ENCODE measurements at regions not wholly inside any gene's neighbourhood (a gene's known extent, or its start where the extent isn't known, plus 50 kb on each side); places are given as distances from the start of the nearest gene placed in this dataset.

- no peak for DNase-seq (ENCODE audit: low read depth)
Observed at GRCh38 chr4:13938299-13938698, 310.8 kb upstream of the BOD1L1 start.

GRCh38 chr4:13940921-13941320 lies 313.4 kb upstream of the BOD1L1 start:
- DNase-seq (ENCODE audit: low read depth) = no peak

GRCh38 chr4:13942977-13943376 lies 315.5 kb upstream of the BOD1L1 start:
- no peak for DNase-seq (ENCODE audit: low read depth)

GRCh38 chr4:13944095-13944511 lies 316.6 kb upstream of the BOD1L1 start:
- DNase-seq (ENCODE audit: low read depth) = no peak

GRCh38 chr4:13947921-13948320 lies 320.4 kb upstream of the BOD1L1 start:
- no peak for DNase-seq (ENCODE audit: low read depth)

- no peak for DNase-seq (ENCODE audit: low read depth)
Observed at GRCh38 chr4:13950491-13950890, 323.0 kb upstream of the BOD1L1 start.

- no peak for DNase-seq (ENCODE audit: low read depth)
Observed at GRCh38 chr4:13953083-13953482, 325.6 kb upstream of the BOD1L1 start.

- DNase-seq (ENCODE audit: low read depth) = no peak
Observed at GRCh38 chr4:13955551-13955950, 328.0 kb upstream of the BOD1L1 start.

- no peak for DNase-seq (ENCODE audit: low read depth)
Observed at GRCh38 chr4:13956947-13957346, 329.4 kb upstream of the BOD1L1 start.

GRCh38 chr4:13957871-13958270 lies 330.3 kb upstream of the BOD1L1 start:
- DNase-seq (ENCODE audit: low read depth) = no peak

- no peak for DNase-seq (ENCODE audit: low read depth)
Observed at GRCh38 chr4:13963601-13964000, 336.1 kb upstream of the BOD1L1 start.

GRCh38 chr4:13966231-13967195 lies 339.0 kb upstream of the BOD1L1 start:
- no peak for DNase-seq (ENCODE audit: low read depth)

GRCh38 chr4:13968723-13969122 lies 341.2 kb upstream of the BOD1L1 start:
- no peak for DNase-seq (ENCODE audit: low read depth)

- DNase-seq (ENCODE audit: low read depth) = no peak
Observed at GRCh38 chr4:13970349-13970748, 342.8 kb upstream of the BOD1L1 start.

- DNase-seq (ENCODE audit: low read depth) = no peak
Observed at GRCh38 chr4:13977746-13978145, 350.2 kb upstream of the BOD1L1 start.

GRCh38 chr4:13980317-13981310 lies 353.1 kb upstream of the BOD1L1 start:
- DNase-seq (ENCODE audit: low read depth) = no peak

GRCh38 chr4:13981499-13981898 lies 354.0 kb upstream of the BOD1L1 start:
- no peak for DNase-seq (ENCODE audit: low read depth)

GRCh38 chr4:13982010-13982409 lies 354.5 kb upstream of the BOD1L1 start:
- DNase-seq (ENCODE audit: low read depth) = no peak

GRCh38 chr4:13983189-13983790 lies 355.8 kb upstream of the BOD1L1 start:
- DNase-seq (ENCODE audit: low read depth) = no peak

GRCh38 chr4:13984991-13985800 lies 357.7 kb upstream of the BOD1L1 start:
- DNase-seq (ENCODE audit: low read depth) = no peak

GRCh38 chr4:13985837-13986236 lies 358.3 kb upstream of the BOD1L1 start:
- no peak for DNase-seq (ENCODE audit: low read depth)
